ENCODE measurements at regions not wholly inside any gene's neighbourhood (a gene's known extent, or its start where the extent isn't known, plus 50 kb on each side); places are given as distances from the start of the nearest gene placed in this dataset.

DNA sequence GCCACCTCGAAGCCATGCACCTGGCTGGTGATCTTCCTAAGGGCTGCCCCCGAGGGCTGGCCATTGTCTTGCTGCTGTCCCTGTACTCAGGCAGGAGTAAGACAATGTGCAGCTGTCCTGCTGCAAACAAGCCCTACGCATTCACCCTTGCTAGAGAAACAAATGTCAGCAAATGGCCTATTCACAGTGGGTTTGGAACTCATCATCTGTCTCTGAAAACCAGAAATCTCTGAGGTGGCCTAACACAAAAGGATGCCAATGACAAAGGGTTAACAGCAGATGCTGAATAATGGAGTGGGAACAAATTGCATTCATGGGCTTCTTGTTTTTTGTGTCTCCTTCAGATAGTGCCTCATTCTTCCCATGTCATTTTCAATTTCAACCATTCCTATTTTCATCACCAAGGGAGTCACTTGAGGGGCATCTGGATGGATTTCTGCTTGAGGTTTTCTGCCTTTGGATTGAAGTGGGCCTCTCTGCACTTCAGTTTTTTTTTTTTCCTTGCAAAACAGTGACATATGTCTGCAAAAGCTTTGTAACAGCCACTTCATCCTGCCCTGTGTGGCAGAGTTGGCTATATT is 261.6 kb upstream of the VLDLR start:
- H3K4me3 ChIP-seq (replicated peaks in 1 of 2; ENCODE audit: low read depth in 2 of 2, low read length in 2 of 2): no peak overlapping the region
- no peak for DNase-seq (ENCODE audit: low read depth in 2 of 2)
- TF ChIP-seq, protein P1, sequence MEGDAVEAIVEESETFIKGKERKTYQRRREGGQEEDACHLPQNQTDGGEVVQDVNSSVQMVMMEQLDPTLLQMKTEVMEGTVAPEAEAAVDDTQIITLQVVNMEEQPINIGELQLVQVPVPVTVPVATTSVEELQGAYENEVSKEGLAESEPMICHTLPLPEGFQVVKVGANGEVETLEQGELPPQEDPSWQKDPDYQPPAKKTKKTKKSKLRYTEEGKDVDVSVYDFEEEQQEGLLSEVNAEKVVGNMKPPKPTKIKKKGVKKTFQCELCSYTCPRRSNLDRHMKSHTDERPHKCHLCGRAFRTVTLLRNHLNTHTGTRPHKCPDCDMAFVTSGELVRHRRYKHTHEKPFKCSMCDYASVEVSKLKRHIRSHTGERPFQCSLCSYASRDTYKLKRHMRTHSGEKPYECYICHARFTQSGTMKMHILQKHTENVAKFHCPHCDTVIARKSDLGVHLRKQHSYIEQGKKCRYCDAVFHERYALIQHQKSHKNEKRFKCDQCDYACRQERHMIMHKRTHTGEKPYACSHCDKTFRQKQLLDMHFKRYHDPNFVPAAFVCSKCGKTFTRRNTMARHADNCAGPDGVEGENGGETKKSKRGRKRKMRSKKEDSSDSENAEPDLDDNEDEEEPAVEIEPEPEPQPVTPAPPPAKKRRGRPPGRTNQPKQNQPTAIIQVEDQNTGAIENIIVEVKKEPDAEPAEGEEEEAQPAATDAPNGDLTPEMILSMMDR (IDR thresholded peaks at IDR 0.05; ENCODE audit: low read depth, low read length): no peak

GRCh38 chr9:2362150-2362549 is 259.4 kb upstream of the VLDLR start:
- TF ChIP-seq, protein P1 (IDR thresholded peaks at IDR 0.05; ENCODE audit: low read depth, low read length): no peak
- DNase-seq (ENCODE audit: low read depth in 2 of 2): no peak
- H3K4me3 ChIP-seq (replicated peaks in 1 of 2; ENCODE audit: low read depth in 2 of 2, low read length in 2 of 2): no peak overlapping the region

DNA sequence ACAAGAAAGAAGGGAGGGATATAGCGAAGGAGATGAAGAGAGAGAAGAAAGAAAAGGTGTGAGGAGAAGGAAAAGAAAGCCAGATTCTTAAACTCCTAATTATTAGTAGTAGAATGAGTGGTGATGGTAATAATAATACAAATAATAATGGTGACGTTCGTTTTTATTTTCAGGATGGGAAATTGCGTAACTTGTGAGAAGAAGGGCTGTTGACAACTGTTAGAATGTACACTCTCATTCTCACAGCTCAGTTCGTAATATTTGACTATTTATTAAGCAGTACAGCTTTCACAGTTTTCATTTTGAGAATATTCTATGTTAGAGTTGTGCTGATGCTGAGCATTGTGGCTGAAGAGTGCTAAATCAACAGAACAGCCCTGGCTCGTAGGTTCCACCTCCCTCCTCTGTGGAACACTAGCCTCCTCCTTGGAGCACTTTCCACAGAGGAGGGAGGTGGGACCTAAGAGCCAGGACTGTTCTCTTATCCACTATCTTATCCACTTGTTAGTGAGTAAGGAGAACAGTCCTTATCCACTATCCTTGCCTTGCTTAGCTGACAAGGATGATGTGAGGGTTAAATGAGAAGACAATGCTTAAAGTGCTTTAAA is 258.3 kb upstream of the VLDLR start:
- TF ChIP-seq, protein P1 (IDR thresholded peaks at IDR 0.05; ENCODE audit: low read depth, low read length): no peak
- H3K4me3 ChIP-seq (replicated peaks in 1 of 2; ENCODE audit: low read depth in 2 of 2, low read length in 2 of 2): no peak overlapping the region
- DNase-seq (ENCODE audit: low read depth in 2 of 2): peak in 1 of 2 donors; percentile 12

DNA sequence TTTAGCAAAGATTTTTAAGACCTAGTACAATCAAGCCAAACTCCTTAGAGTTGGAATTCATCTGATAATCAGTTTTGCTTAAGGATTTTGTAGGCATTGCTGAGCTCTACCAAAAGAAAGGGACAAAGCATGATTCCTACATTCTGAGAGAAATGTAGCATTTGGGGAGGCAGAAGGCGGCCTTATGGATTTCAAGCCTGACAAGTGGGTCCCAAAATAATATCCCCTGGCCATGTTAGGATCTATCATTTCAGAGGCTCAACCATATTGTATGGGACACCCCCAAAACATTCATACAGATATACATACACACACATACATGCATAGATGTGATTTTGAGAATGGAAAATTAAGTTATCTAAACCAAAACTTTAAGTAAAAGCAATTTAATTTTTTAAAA is 257.8 kb upstream of the VLDLR start:
- TF ChIP-seq, protein P1 (IDR thresholded peaks at IDR 0.05; ENCODE audit: low read depth, low read length): no peak
- no peak overlapping the region for H3K4me3 ChIP-seq (replicated peaks in 1 of 2; ENCODE audit: low read depth in 2 of 2, low read length in 2 of 2)
- DNase-seq (ENCODE audit: low read depth in 2 of 2): no peak

- DNase-seq (ENCODE audit: low read depth in 2 of 2): no peak
- no peak overlapping the region for H3K4me3 ChIP-seq (replicated peaks in 1 of 2; ENCODE audit: low read depth in 2 of 2, low read length in 2 of 2)
- TF ChIP-seq, protein P1 (IDR thresholded peaks at IDR 0.05; ENCODE audit: low read depth, low read length): no peak
Observed at GRCh38 chr9:2367970-2368369, 253.6 kb upstream of the VLDLR start.

DNA sequence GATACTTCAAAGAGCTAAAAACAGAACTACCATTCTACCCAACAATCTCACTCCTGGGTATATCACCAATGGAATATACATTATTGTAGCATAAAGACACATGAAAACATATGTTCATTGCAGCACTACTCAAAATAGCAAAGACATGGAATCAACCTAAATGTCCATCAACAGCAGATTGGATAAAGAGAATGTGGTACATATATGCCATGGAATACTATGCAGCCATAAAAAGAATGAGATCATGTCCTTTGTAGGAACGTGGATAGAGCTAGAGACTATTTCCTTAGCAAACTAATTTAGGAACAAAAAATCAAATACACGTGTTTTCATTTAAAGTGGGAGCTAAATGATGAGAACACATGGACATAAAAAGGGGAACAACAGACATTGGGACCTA is 247.9 kb upstream of the VLDLR start:
- no peak for DNase-seq (ENCODE audit: low read depth in 2 of 2)
- TF ChIP-seq, protein P1 (IDR thresholded peaks at IDR 0.05; ENCODE audit: low read depth, low read length): no peak
- H3K4me3 ChIP-seq (replicated peaks in 1 of 2; ENCODE audit: low read depth in 2 of 2, low read length in 2 of 2): no peak overlapping the region

GRCh38 chr9:2375114-2375513 is 246.5 kb upstream of the VLDLR start:
- DNase-seq (ENCODE audit: low read depth in 2 of 2): no peak
- no peak overlapping the region for H3K4me3 ChIP-seq (replicated peaks in 1 of 2; ENCODE audit: low read depth in 2 of 2, low read length in 2 of 2)
- TF ChIP-seq, protein P1 (IDR thresholded peaks at IDR 0.05; ENCODE audit: low read depth, low read length): no peak

Measured in cardiac fibroblast (primary cell).